DND-41 (cell line): ENCODE measurements at regions not wholly inside any gene's neighbourhood (a gene's known extent, or its start where the extent isn't known, plus 50 kb on each side); places are given as distances from the start of the nearest gene placed in this dataset.

Experiments used
- ATAC-seq: fragments of 200-7000 bp; cut with Tn5 transposase; 3 replicates; pipeline ENCODE4 v1.9.1; 2021; ENCODE audit warnings: low read depth; ENCODE audit not compliant: insufficient read depth
- DNase-seq: peaks from one replicate; pipeline ENCODE4 v3.0.0-alpha.2; 2020
- H2AFZ ChIP-seq: 2 replicates; pipeline ENCODE4 v1.6.0; 2012; ENCODE audit warnings: low read depth, low read length
- H3K27ac ChIP-seq: 2 replicates; pipeline ENCODE4 v1.5.1; 2012; ENCODE audit warnings: low read length, inconsistent platforms
- H3K27me3 ChIP-seq: fragments of 200-600 bp; sonication (generic); 2 replicates; pipeline ENCODE4 v1.6.0; 2012; ENCODE audit warnings: low read length, mild to moderate bottlenecking, inconsistent platforms; ENCODE audit not compliant: insufficient read depth, poor library complexity
- H3K36me3 ChIP-seq: 2 replicates; pipeline ENCODE4 v1.5.1; 2012; ENCODE audit warnings: low read length, inconsistent platforms; ENCODE audit not compliant: insufficient read depth
- H3K4me1 ChIP-seq: 2 replicates; pipeline ENCODE4 v1.5.1; 2012; ENCODE audit warnings: mild to moderate bottlenecking, low read length; ENCODE audit not compliant: insufficient read depth
- H3K4me2 ChIP-seq: 2 replicates; pipeline ENCODE4 v1.6.0; 2012; ENCODE audit warnings: mild to moderate bottlenecking, moderate library complexity, low read length, inconsistent platforms; ENCODE audit not compliant: insufficient read depth
- H3K4me3 ChIP-seq, 2 experiments: fragments of 200-600 bp in 1 of 2; shearing (Covaris generic) in 1 of 2; 2 replicates each; pipeline ENCODE4 v1.5.1; 2012 to 2016; ENCODE audit warnings: inconsistent platforms in 2 of 2, low read length in 2 of 2, mild to moderate bottlenecking in 2 of 2, low read depth in 1 of 2, moderate library complexity in 1 of 2
- H3K79me2 ChIP-seq: 2 replicates; pipeline ENCODE4 v1.6.0; 2012; ENCODE audit warnings: low read length, inconsistent platforms; ENCODE audit not compliant: insufficient read depth
- H3K9ac ChIP-seq: 2 replicates; pipeline ENCODE4 v1.6.0; 2012; ENCODE audit warnings: low read depth, mild to moderate bottlenecking, inconsistent platforms, low read length, moderate library complexity
- H3K9me3 ChIP-seq: 2 replicates; pipeline ENCODE4 v1.5.1; 2012; ENCODE audit warnings: low read length, moderate library complexity, mild to moderate bottlenecking, inconsistent platforms; ENCODE audit not compliant: insufficient read depth, severe bottlenecking
- H4K20me1 ChIP-seq: 2 replicates; pipeline ENCODE4 v1.6.0; 2012; ENCODE audit warnings: low read length; ENCODE audit not compliant: insufficient read depth
- CTCF ChIP-seq: IDR thresholded peaks from 2 replicates; pipeline ENCODE4 v1.5.1; 2012; ENCODE audit warnings: borderline replicate concordance, low read length, moderate library complexity, mild to moderate bottlenecking; ENCODE audit not compliant: poor library complexity, severe bottlenecking; ENCODE audit errors: extremely low read depth
- EZH2 ChIP-seq: IDR thresholded peaks from 3 replicates; pipeline ENCODE4 v1.6.1; 2012; ENCODE audit warnings: borderline replicate concordance, low read depth, mild to moderate bottlenecking, moderate library complexity, low read length, inconsistent platforms; ENCODE audit not compliant: severe bottlenecking

GRCh38 chr12:126488806-126489205 lies 1423.6 kb downstream of the AACS start:
- H3K4me1 ChIP-seq, result no peaks in the 10 kb centered on the region
- H3K27me3 ChIP-seq, result no peaks in the 10 kb centered on the region
- ATAC-seq (no peak), DNase-seq (no peak)
- H4K20me1 ChIP-seq, result no peaks in the 10 kb centered on the region
- H3K4me3 ChIP-seq, result no peak overlapping the region
- TF ChIP-seq EZH2 (no peak), CTCF (no peak)
- H3K4me2 ChIP-seq, result no peak overlapping the region
- H3K9me3 ChIP-seq, result peaks cover 2% of the 10 kb centered on the region
- H3K79me2 ChIP-seq, result no peaks in the 10 kb centered on the region
- no peak overlapping the region for H3K27ac ChIP-seq
- H3K9ac ChIP-seq, result no peak overlapping the region
- H2AFZ ChIP-seq, result no peak overlapping the region
- no peaks in the 10 kb centered on the region for H3K36me3 ChIP-seq

GRCh38 chr12:126492181-126492580 lies 1426.9 kb downstream of the AACS start:
- H4K20me1 ChIP-seq, result no peaks in the 10 kb centered on the region
- no peaks in the 10 kb centered on the region for H3K27me3 ChIP-seq
- no peak for DNase-seq
- H3K4me1 ChIP-seq, result no peaks in the 10 kb centered on the region
- no peak overlapping the region for H2AFZ ChIP-seq
- H3K9ac ChIP-seq, result no peak overlapping the region
- no peak overlapping the region for H3K4me3 ChIP-seq
- TF ChIP-seq CTCF (no peak), EZH2 (no peak)
- no peak overlapping the region for H3K27ac ChIP-seq
- H3K79me2 ChIP-seq, result no peaks in the 10 kb centered on the region
- H3K4me2 ChIP-seq, result no peak overlapping the region
- ATAC-seq, result no peak
- H3K36me3 ChIP-seq, result no peaks in the 10 kb centered on the region
- peaks cover 2% of the 10 kb centered on the region for H3K9me3 ChIP-seq

- no peaks in the 10 kb centered on the region for H4K20me1 ChIP-seq
- no peak overlapping the region; the same call in 1 of the 2 replicates for H2AFZ ChIP-seq
- H3K4me1 ChIP-seq, result no peaks in the 10 kb centered on the region
- ATAC-seq (no peak), DNase-seq (no peak)
- H3K4me2 ChIP-seq, result no peak overlapping the region
- H3K27ac ChIP-seq, result no peak overlapping the region
- H3K9ac ChIP-seq, result no peak overlapping the region
- no peaks in the 10 kb centered on the region for H3K36me3 ChIP-seq
- TF ChIP-seq CTCF (no peak), EZH2 (no peak)
- H3K27me3 ChIP-seq, result no peaks in the 10 kb centered on the region
- peaks cover 2% of the 10 kb centered on the region for H3K9me3 ChIP-seq
- H3K4me3 ChIP-seq, result no peak overlapping the region
- no peaks in the 10 kb centered on the region for H3K79me2 ChIP-seq
Observed at GRCh38 chr12:126493366-126494108, 1428.3 kb downstream of the AACS start.
